Skin epidermis (tissue), 12 donors: ENCODE measurements at regions not wholly inside any gene's neighbourhood (a gene's known extent, or its start where the extent isn't known, plus 50 kb on each side); places are given as distances from the start of the nearest gene placed in this dataset.
"Not testable (repeated sequence)": the region's sequence is repeated elsewhere in the genome, so short reads cannot be mapped to it uniquely, and the experiment has no call there.

Experiments used
- H3K27ac ChIP-seq, 21 experiments: fragments of 200-600 bp; sonication (generic) in 11 of 21; one replicate each; pipeline ENCODE4 v1.5.0; 2020; ENCODE audit warnings: mild to moderate bottlenecking in 3 of 21, inconsistent platforms in 2 of 21, moderate library complexity in 2 of 21
- H3K4me3 ChIP-seq, 7 experiments: fragments of 200-600 bp; sonication (generic) in 2 of 7; one replicate each; pipeline ENCODE4 v1.5.0; 2020; ENCODE audit warnings: inconsistent platforms in 2 of 7, mild to moderate bottlenecking in 2 of 7, moderate library complexity in 1 of 7

- Histone ChIP-seq H3K27ac (peak overlapping the region in 1 of 21 experiments; percentile 26), H3K4me3 (no peak overlapping the region)
Measured at GRCh38 chr7:81211204-81211933, 292.5 kb upstream of the SEMA3C start.

GRCh38 chr7:81210137-81211064, 291.6 kb upstream of the SEMA3C start:
- Histone ChIP-seq H3K4me3 (no peak overlapping the region), H3K27ac (peak overlapping the region in 1 of 21 experiments; percentile 26)

- Histone ChIP-seq H3K4me3 (no peak overlapping the region), H3K27ac (no peak overlapping the region)
Measured at GRCh38 chr7:81209059-81209458, 290.2 kb upstream of the SEMA3C start.

GRCh38 chr7:81207801-81208200, 288.9 kb upstream of the SEMA3C start:
- H3K4me3 ChIP-seq: no peak overlapping the region
- no peak overlapping the region for H3K27ac ChIP-seq

- no peak overlapping the region for H3K4me3 ChIP-seq
Measured at GRCh38 chr7:81206667-81207360, 288.0 kb upstream of the SEMA3C start.

GRCh38 chr7:81206217-81206616, 287.4 kb upstream of the SEMA3C start:
- H3K4me3 ChIP-seq: no peak overlapping the region
- no peak overlapping the region for H3K27ac ChIP-seq

More at GRCh38 chr7:81206667-81207360, 288.0 kb upstream of the SEMA3C start:
- no peak overlapping the region for H3K27ac ChIP-seq

- H3K27ac ChIP-seq: no peak overlapping the region
- H3K4me3 ChIP-seq: no peak overlapping the region
Measured at GRCh38 chr7:81201188-81201587, 282.3 kb upstream of the SEMA3C start.

GRCh38 chr7:81198766-81199165, 279.9 kb upstream of the SEMA3C start:
- no peak overlapping the region for H3K4me3 ChIP-seq

GRCh38 chr7:81197266-81197665, 278.4 kb upstream of the SEMA3C start:
- Histone ChIP-seq H3K4me3 (no peak overlapping the region), H3K27ac (no peak overlapping the region)

More at GRCh38 chr7:81198766-81199165, 279.9 kb upstream of the SEMA3C start:
- H3K27ac ChIP-seq: no peak overlapping the region

- no peak overlapping the region for H3K27ac ChIP-seq
Measured at GRCh38 chr7:81195033-81195432, 276.2 kb upstream of the SEMA3C start.

GRCh38 chr7:81190997-81191768, 272.3 kb upstream of the SEMA3C start:
- no peak overlapping the region for H3K4me3 ChIP-seq

More at GRCh38 chr7:81195033-81195432, 276.2 kb upstream of the SEMA3C start:
- no peak overlapping the region for H3K4me3 ChIP-seq

GRCh38 chr7:81187753-81188152, 268.9 kb upstream of the SEMA3C start:
- H3K4me3 ChIP-seq: no peak overlapping the region

More at GRCh38 chr7:81190997-81191768, 272.3 kb upstream of the SEMA3C start:
- H3K27ac ChIP-seq: no peak overlapping the region

GRCh38 chr7:81186691-81187090, 267.8 kb upstream of the SEMA3C start:
- H3K27ac ChIP-seq: peak overlapping the region in 3 of 21 experiments; percentile 13 to 43 (median 42)
- H3K4me3 ChIP-seq: no peak overlapping the region

More at GRCh38 chr7:81187753-81188152, 268.9 kb upstream of the SEMA3C start:
- H3K27ac ChIP-seq: peak overlapping the region in 1 of 21 experiments; percentile 14

GRCh38 chr7:81185072-81185471, 266.2 kb upstream of the SEMA3C start:
- no peak overlapping the region for H3K27ac ChIP-seq

GRCh38 chr7:81183326-81183725, 264.5 kb upstream of the SEMA3C start:
- Histone ChIP-seq H3K27ac (no peak overlapping the region), H3K4me3 (no peak overlapping the region)

More at GRCh38 chr7:81185072-81185471, 266.2 kb upstream of the SEMA3C start:
- H3K4me3 ChIP-seq: no peak overlapping the region

- not testable (repeated sequence) for H3K4me3 ChIP-seq, H3K27ac ChIP-seq
Measured at GRCh38 chr7:81182056-81182455, 263.2 kb upstream of the SEMA3C start.

GRCh38 chr7:81181066-81181465, 262.2 kb upstream of the SEMA3C start:
- Histone ChIP-seq H3K4me3 (no peak overlapping the region), H3K27ac (no peak overlapping the region)

- Histone ChIP-seq H3K4me3 (no peak overlapping the region), H3K27ac (no peak overlapping the region)
Measured at GRCh38 chr7:81180573-81180972, 261.7 kb upstream of the SEMA3C start.

GRCh38 chr7:81175275-81175940, 256.6 kb upstream of the SEMA3C start:
- no peak overlapping the region for H3K4me3 ChIP-seq

More at GRCh38 chr7:81175275-81175940, 256.6 kb upstream of the SEMA3C start:
- peak overlapping the region in 3 of 21 experiments; percentile 9 to 70 (median 44) for H3K27ac ChIP-seq
